GM23338 (cell line): ENCODE measurements at regions not wholly inside any gene's neighbourhood (a gene's known extent, or its start where the extent isn't known, plus 50 kb on each side); places are given as distances from the start of the nearest gene placed in this dataset.

Experiments
- ATAC-seq: fragments of 200-7000 bp; cut with Tn5 transposase; 3 replicates; pipeline ENCODE4 v1.9.1; 2020
- DNase-seq: peaks from one replicate; pipeline ENCODE4 v3.0.0-alpha.2; 2015; ENCODE audit warnings: low spot score
- H2AFZ ChIP-seq: fragments of 200-600 bp; sonication (generic); 2 replicates; pipeline ENCODE4 v1.8.0; 2016; ENCODE audit warnings: antibody characterized with exemption, mild to moderate bottlenecking, moderate library complexity
- H3F3A ChIP-seq: fragments of 200-600 bp; sonication (generic); replicated peaks from 2 replicates; pipeline ENCODE4 v1.8.0; 2017; ENCODE audit warnings: antibody characterized with exemption, mixed run types, low read depth
- H3K27ac ChIP-seq: fragments of 200-600 bp; sonication (generic); 2 replicates; pipeline ENCODE4 v1.6.1; 2016; ENCODE audit warnings: low read depth
- H3K27me3 ChIP-seq: fragments of 200-600 bp; sonication (generic); 2 replicates; pipeline ENCODE4 v1.8.0; 2016; ENCODE audit warnings: mild to moderate bottlenecking, mixed run types, moderate library complexity; ENCODE audit not compliant: insufficient read depth
- H3K36me3 ChIP-seq: fragments of 200-600 bp; sonication (generic); 2 replicates; pipeline ENCODE4 v1.8.0; 2016; ENCODE audit warnings: mild to moderate bottlenecking; ENCODE audit not compliant: insufficient read depth
- H3K4me1 ChIP-seq: fragments of 200-600 bp; sonication (generic); 2 replicates; pipeline ENCODE4 v1.8.0; 2016; ENCODE audit warnings: mild to moderate bottlenecking, moderate library complexity; ENCODE audit not compliant: insufficient read depth
- H3K4me2 ChIP-seq: fragments of 200-600 bp; sonication (generic); 2 replicates; pipeline ENCODE4 v1.7.1; 2017; ENCODE audit warnings: mixed run types
- H3K4me3 ChIP-seq: fragments of 200-600 bp; sonication (generic); 2 replicates; pipeline ENCODE4 v1.6.1; 2016; ENCODE audit warnings: mixed run types
- H3K79me2 ChIP-seq: fragments of 200-600 bp; sonication (generic); replicated peaks from 2 replicates; pipeline ENCODE4 v1.8.0; 2017; ENCODE audit warnings: mild to moderate bottlenecking; ENCODE audit not compliant: insufficient read depth
- H3K9me2 ChIP-seq: fragments of 200-600 bp; sonication (generic); 2 replicates; pipeline ENCODE4 v1.8.0; 2017; ENCODE audit not compliant: insufficient read depth
- H4K20me1 ChIP-seq: fragments of 200-600 bp; sonication (generic); replicated peaks from 2 replicates; pipeline ENCODE4 v1.8.0; 2017; ENCODE audit warnings: mild to moderate bottlenecking; ENCODE audit not compliant: insufficient read depth
- H3K27ac Mint-ChIP-seq: 2 replicates; pipeline ENCODE4 v1.8.0; 2020; ENCODE audit warnings: inconsistent platforms, mild to moderate bottlenecking, moderate library complexity, mixed read lengths
- H3K27me3 Mint-ChIP-seq: 3 replicates; pipeline ENCODE4 v1.8.0; 2022; ENCODE audit warnings: low read depth, mild to moderate bottlenecking, moderate library complexity, mixed read lengths, inconsistent platforms; ENCODE audit not compliant: insufficient read depth, poor library complexity
- H3K36me3 Mint-ChIP-seq: 3 replicates; pipeline ENCODE4 v1.8.0; 2021; ENCODE audit warnings: low read depth, mild to moderate bottlenecking, inconsistent platforms, moderate library complexity, mixed read lengths
- H3K4me1 Mint-ChIP-seq: 3 replicates; pipeline ENCODE4 v1.8.0; 2020; ENCODE audit warnings: mild to moderate bottlenecking, inconsistent platforms, mixed read lengths
- H3K4me3 Mint-ChIP-seq: 3 replicates; pipeline ENCODE4 v1.8.0; 2021; ENCODE audit warnings: moderate library complexity, mild to moderate bottlenecking, inconsistent platforms, mixed read lengths
- H3K9me3 Mint-ChIP-seq: 3 replicates; pipeline ENCODE4 v1.8.0; 2020; ENCODE audit warnings: moderate library complexity, mild to moderate bottlenecking, inconsistent platforms, mixed read lengths
- CTCF ChIP-seq, 2 experiments: fragments of 200-600 bp in 1 of 2; sonication (generic) in 1 of 2; conservative IDR thresholded peaks; 2 replicates each; pipeline versions ENCODE4 v1.5.1 to v1.6.1; 2016 to 2017; ENCODE audit warnings: antibody characterized with exemption in 2 of 2, low read depth in 2 of 2, mild to moderate bottlenecking in 2 of 2, moderate library complexity in 1 of 2
- EZH2phosphoT487 ChIP-seq: fragments of 200-600 bp; sonication (generic); IDR thresholded peaks from one replicate; pipeline ENCODE4 v1.8.1; 2018; ENCODE audit warnings: antibody characterized with exemption; ENCODE audit not compliant: unreplicated experiment
- POLR2AphosphoS5 ChIP-seq: IDR thresholded peaks from 2 replicates; pipeline ENCODE4 v1.6.1; 2016; ENCODE audit warnings: antibody characterized with exemption, low read depth
- STAT1 ChIP-seq: IDR thresholded peaks from one replicate; pipeline ENCODE4 v1.6.1; 2016; ENCODE audit warnings: antibody characterized with exemption; ENCODE audit not compliant: unreplicated experiment
- ZNF462 ChIP-seq: fragments of 250-450 bp; sonication (Bioruptor Pico); IDR thresholded peaks from 2 replicates; pipeline ENCODE4 v1.5.0; 2020; ENCODE audit warnings: mild to moderate bottlenecking, moderate library complexity

- TF ChIP-seq ZNF462 (CRISPR knock-in tag) = no peak
- no peak for TF ChIP-seq POLR2AphosphoS5
- TF ChIP-seq STAT1 = no peak
- TF ChIP-seq EZH2phosphoT487 = no peak
Measured at GRCh38 chr19:31821346-31821745, 472.1 kb upstream of the TSHZ3 start (continued).

- Histone ChIP-seq H3K79me2 (no peaks in the 10 kb centered on the region), H3K27ac (no peak overlapping the region), H3K4me1 (no peaks in the 10 kb centered on the region), H3F3A (no peaks in the 10 kb centered on the region), H4K20me1 (no peaks in the 10 kb centered on the region), H2AFZ (no peak overlapping the region), H3K4me2 (no peak overlapping the region), H3K9me2 (no peaks in the 10 kb centered on the region; the same call in 1 of the 2 replicates), H3K27me3 (no peaks in the 10 kb centered on the region), H3K4me3 (no peak overlapping the region), H3K36me3 (no peaks in the 10 kb centered on the region)
- TF ChIP-seq CTCF (conservative IDR thresholded peaks at IDR 0.05; ENCODE audit: low read depth in 2 of 2) (no peak), EZH2phosphoT487 (no peak)
- H3K27me3 Mint-ChIP-seq = peaks cover 2% of the 10 kb centered on the region
- no peaks in the 10 kb centered on the region for H3K36me3 Mint-ChIP-seq
- ATAC-seq = no peak
- H3K9me3 Mint-ChIP-seq = no peaks in the 10 kb centered on the region
- no peak overlapping the region for H3K4me3 Mint-ChIP-seq
- no peak overlapping the region for H3K27ac Mint-ChIP-seq
- no peak for DNase-seq
- no peaks in the 10 kb centered on the region for H3K4me1 Mint-ChIP-seq
Measured at GRCh38 chr19:31825134-31826094, 476.2 kb upstream of the TSHZ3 start.
